Stromal cell of bone marrow (primary cell): ENCODE measurements at regions not wholly inside any gene's neighbourhood (a gene's known extent, or its start where the extent isn't known, plus 50 kb on each side); places are given as distances from the start of the nearest gene placed in this dataset.

ENCODE experiments used
- DNase-seq: peaks from one replicate; pipeline ENCODE4 v3.0.0-alpha.2; 2012; ENCODE audit warnings: low read depth

DNA sequence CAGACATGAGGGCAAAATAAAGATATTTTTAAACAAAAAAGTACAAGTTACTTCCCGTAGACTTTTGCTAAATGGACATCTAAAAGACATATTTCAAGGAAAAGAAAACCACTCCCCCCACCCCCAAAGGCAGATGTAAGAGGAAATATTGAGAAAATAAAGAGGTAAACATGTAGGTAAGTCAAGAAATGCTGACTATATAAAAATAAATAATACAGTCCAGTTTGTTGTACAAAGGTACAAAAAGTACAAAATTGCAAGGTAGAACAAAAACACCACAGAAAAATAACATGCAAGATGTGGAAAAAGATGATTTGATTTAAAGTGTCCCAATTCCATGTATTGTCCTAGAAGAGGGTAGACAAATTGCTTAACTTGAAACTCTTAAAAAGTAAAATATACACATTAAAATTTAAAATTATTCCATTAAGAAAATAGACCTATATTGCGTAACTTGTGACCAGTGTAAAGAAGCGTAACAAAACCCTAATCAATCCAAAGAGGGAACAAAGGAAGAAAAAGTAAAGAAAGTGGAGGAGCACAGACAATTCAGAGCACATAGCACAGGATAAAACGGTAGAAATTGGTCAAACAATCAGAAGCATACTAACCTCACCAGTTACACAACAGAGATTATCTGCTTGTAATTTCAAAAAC lies 58.4 kb upstream of the FAM216B start:
- DNase-seq = no peak

DNA sequence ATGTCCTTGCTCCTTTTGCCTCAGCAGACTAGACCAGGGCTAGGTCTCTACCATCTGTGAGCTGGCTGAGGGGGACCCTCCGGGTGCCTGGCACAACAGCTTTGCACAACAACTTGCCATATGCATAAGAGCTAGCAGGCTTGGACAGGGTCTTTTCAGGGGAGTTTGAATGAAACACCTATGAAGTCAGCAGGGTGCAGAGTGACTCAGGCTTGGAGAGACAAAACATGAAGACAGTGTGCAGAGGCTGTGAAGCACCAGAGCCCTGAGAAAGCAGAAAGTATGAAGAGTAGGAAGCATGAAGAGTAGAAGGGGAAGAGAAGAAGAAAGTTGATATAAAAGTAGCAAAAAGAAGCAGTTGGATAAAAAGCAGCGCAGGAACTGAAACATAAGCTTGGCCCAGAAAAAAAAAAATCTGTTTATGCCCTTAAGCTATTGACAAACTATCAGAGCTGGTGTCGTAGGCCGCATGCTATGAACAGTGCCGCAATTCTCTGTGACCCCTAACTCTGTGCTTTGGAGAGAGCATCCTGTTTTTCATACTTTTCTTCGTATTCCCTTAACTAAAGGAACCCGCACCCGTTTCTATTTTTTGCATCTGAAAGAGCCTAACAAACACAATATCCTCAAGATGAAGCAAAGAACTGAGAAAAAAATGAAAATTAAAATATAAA lies 52.7 kb upstream of the FAM216B start:
- no peak for DNase-seq

GRCh38 chr13:42729857-42730402 lies 51.5 kb upstream of the FAM216B start:
- DNase-seq = no peak
